HFF-Myc (cell line): ENCODE measurements at regions not wholly inside any gene's neighbourhood (a gene's known extent, or its start where the extent isn't known, plus 50 kb on each side); places are given as distances from the start of the nearest gene placed in this dataset.

ENCODE experiments used
- DNase-seq: peaks from one replicate; pipeline ENCODE4 v3.0.0-alpha.2; 2011; ENCODE audit warnings: low read depth; ENCODE audit errors: extremely low read depth
- H3K4me3 ChIP-seq: replicated peaks from 2 replicates; pipeline ENCODE4 v1.5.1; 2011; ENCODE audit warnings: low read depth, mild to moderate bottlenecking, control low read depth, low read length
- CTCF ChIP-seq: IDR thresholded peaks from 2 replicates; pipeline ENCODE4 v1.5.1; 2012; ENCODE audit warnings: mild to moderate bottlenecking, low read depth, low read length, control low read depth; ENCODE audit errors: missing control alignments

- H3K4me3 ChIP-seq, result no peak overlapping the region
- no peak for TF ChIP-seq CTCF
- no peak for DNase-seq
These were observed 1029.5 kb upstream of the NR2F2 start for GRCh38 chr15:95300958-95301357.

- TF ChIP-seq CTCF, result no peak
- no peak for DNase-seq
- no peak overlapping the region for H3K4me3 ChIP-seq
These were observed 1028.3 kb upstream of the NR2F2 start for GRCh38 chr15:95302206-95302605.

- no peak overlapping the region for H3K4me3 ChIP-seq
- no peak for DNase-seq
- TF ChIP-seq CTCF, result no peak
These were observed 1027.7 kb upstream of the NR2F2 start for GRCh38 chr15:95302809-95303208.

- DNase-seq, result no peak
- no peak for TF ChIP-seq CTCF
- H3K4me3 ChIP-seq, result no peak overlapping the region
These were observed 1026.8 kb upstream of the NR2F2 start for GRCh38 chr15:95303713-95304112.

DNA sequence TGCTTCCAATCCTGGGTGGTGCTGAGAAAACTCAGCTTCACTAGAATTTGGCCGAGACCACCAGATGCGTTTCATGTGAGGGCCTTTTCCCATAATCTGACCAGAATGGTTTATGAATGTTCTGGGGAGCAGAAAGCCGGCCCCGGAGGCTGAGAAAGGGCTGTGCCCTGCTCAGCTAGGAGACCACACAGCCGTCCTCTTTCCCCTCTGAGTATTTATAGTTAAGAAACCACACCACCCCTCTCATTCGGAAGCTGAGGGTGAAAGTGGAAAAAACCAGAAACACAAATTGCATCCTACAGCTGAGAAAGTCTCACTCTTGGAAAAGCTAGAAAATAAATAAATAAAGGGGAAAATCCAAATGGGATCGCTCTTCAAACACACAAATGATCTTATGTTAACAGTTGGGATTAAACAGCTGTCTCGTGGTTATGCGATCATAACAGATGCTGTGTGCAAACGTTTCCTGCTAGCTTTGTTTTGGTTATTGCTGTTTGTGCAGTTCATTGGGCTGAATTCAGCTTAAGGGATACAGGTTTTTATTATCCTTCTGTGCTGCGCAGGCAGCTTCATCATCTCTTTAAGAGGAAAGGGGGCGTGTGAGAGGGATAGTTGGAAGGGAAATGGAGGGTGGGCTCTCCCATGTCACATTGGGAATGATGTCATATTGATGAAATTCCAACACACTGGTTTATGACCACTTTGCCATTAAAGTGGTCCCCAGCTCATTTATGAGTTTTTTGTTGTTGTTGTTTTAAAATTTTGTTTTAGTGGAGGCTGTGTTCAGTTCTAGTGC lies 1026.2 kb upstream of the NR2F2 start:
- DNase-seq, result peak; percentile 48
- peak overlapping the region; percentile 2; the same call in 1 of the 2 replicates for H3K4me3 ChIP-seq

GRCh38 chr15:95304947-95305400 lies 1025.5 kb upstream of the NR2F2 start:
- DNase-seq, result no peak
- H3K4me3 ChIP-seq, result no peak overlapping the region
- no peak for TF ChIP-seq CTCF

More for the DNA sequence above, 1026.2 kb upstream of the NR2F2 start:
- no peak for TF ChIP-seq CTCF

DNA sequence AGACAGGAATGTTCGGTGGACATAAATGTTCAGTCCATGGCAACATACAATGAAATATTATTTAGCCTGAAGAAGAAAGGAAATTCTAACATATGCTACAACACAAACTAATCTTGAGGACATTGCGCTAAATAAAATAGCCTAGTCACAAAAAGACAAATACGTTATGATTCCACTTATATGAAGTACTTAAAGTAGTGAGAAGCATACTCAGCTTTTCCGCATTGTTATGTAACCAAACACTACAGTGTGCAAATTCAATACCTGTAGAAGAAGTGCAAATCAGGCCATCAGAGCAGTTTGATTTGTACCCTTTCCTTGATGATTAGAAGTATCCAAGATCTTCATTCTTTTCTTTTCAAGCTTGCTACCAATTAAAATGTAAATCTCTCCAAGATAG lies 1023.4 kb upstream of the NR2F2 start:
- no peak for TF ChIP-seq CTCF
- H3K4me3 ChIP-seq, result no peak overlapping the region
- DNase-seq, result no peak
